H54 (cell line): ENCODE measurements at regions not wholly inside any gene's neighbourhood (a gene's known extent, or its start where the extent isn't known, plus 50 kb on each side); places are given as distances from the start of the nearest gene placed in this dataset.
A peak's percentile ranks its signal among the peaks of the same experiment; 100 is the strongest.
"Not testable (repeated sequence)": the region's sequence is repeated elsewhere in the genome, so short reads cannot be mapped to it uniquely, and the experiment has no call there.

Experiments
- DNase-seq: peaks from one replicate; pipeline ENCODE4 v3.0.0; 2011; ENCODE audit warnings: low spot score, mixed read lengths; ENCODE audit not compliant: insufficient read length
- FAIRE-seq: peaks from 3 replicates; lab custom pipeline; 2011; peaks lifted over from hg19 to GRCh38; lab: Jason Lieb, UNC
- POLR2A ChIP-seq: IDR thresholded peaks from 2 replicates; pipeline ENCODE4 v1.6.1; 2011; ENCODE audit warnings: low read depth, mild to moderate bottlenecking, low read length

DNA sequence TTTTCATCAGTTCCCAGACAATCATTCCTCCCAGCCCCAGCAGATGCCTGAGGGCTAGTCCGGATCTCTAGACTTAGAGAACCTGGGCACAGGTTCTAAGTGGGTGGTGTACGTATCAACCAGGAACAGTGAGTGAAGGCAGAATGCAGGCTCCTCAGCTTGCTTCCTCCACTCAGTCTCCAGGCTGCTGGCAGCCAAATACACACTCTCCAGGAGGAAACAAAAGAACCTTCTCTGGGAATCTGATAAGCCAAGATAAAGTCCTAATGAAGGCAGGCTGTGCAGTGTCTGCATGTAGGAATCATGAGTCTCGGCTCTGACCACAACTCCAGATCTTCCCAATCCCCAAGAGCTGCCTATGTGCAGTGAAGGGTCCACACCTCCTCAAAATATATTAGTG is 245.7 kb downstream of the SP3 start:
- no peak for TF ChIP-seq POLR2A
- FAIRE-seq: no peak
- no peak for DNase-seq

DNA sequence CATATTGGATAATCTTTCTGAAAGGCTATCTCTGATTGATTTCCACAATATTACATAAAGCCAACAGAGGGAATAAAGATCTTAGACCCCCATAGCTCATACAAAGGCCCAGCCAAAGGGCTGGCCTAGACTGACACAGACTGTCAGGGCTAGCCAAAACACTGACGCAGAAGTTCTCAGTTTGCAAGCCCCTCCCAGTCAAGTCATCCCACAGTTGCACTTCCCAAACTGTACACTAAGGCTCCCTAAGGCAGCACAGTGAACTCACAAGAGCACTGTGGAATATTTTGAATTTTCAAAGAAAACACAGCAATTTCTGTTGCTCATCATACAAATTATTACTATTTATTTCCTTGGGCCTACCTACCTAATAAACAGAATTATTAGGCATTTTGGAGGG is 244.9 kb downstream of the SP3 start:
- peak; percentile 6 for DNase-seq
- no peak for FAIRE-seq
- TF ChIP-seq POLR2A: no peak

DNA sequence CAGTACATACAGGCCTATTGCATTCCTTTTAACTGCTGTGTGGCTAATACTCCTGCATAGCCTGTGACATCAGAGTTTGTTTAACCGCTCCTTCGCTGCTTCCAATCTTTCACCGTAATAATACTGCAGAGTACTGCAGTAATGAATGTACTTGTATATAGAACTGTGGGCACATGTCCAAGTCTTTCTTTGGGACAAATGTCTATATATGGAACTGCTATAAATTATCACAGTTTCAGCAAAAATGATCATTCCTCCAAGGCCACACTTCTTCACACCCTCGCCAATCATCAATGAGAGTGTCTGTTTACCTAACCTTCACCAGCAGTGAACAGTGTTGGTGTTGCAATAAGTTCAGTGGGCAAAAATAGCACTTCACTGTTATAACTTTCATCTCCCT is 230.4 kb downstream of the SP3 start:
- no peak for FAIRE-seq
- DNase-seq: no peak
- TF ChIP-seq POLR2A: no peak

DNA sequence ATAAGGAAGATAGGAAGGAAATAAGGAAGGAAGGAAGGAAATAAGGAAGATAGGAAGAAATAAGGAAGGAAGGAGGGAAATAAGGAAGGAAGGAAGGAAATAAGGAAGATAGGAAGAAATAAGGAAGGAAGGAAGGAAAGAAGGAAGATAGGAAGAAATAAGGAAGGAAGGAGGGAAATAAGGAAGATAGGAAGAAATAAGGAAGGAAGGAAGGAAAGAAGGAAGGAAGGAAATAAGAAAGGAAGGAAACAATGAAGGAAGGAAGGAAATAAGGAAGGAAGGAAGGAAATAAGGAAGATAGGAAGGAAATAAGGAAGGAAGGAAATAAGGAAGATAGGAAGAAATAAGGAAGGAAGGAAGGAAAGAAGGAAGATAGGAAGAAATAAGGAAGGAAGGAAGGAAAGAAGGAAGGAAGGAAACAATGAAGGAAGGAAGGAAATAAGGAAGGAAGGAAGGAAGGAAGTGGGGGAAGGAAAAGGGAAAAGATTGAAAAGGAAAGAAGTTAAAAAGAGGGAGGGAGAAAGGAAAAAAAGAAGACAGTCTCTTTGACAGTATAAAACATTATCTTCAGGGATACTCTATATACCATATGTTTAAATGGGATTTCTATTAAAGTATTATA is 227.1 kb downstream of the SP3 start:
- not testable (repeated sequence) for FAIRE-seq

DNA sequence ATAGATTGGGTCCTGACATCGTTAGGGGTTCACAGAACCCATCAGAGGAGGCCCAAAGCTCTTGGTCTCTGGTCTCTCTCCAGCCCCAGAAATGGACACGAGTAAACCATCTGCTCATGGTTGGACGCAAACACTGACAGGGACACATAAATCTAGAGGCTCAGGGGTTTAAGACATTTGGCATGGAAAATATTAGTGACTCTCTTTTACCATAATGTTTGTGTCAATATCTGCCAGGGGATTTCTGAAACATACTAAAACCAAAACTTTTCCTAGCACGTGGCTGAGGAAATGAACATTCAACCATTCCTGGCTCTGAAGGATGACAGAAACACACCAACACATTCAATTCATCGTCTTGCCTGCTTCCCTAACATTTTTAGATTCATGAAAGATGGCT is 226.2 kb downstream of the SP3 start:
- TF ChIP-seq POLR2A: no peak
- DNase-seq: no peak
- no peak for FAIRE-seq

More for the DNA sequence above, 227.1 kb downstream of the SP3 start:
- DNase-seq: not testable (repeated sequence)

DNA sequence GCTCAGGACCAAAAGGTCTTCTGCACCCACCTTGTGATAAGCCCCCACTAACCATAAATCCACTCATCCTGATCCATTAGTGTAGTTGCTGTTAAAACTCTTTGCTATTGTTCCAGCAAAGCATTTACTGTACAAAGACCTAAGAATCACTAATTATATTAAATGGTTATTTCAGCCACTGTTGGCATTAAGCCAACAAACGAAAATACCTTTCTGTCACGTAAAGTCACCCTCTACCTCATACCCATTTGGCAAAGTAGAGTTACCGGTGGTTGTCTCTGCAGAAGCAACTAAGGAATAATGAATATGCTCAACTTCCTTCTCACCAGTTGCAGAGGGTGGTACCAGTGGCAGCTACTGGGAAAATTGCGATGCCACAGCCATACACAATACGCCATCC is 224.5 kb downstream of the SP3 start:
- TF ChIP-seq POLR2A: no peak
- no peak for DNase-seq

DNA sequence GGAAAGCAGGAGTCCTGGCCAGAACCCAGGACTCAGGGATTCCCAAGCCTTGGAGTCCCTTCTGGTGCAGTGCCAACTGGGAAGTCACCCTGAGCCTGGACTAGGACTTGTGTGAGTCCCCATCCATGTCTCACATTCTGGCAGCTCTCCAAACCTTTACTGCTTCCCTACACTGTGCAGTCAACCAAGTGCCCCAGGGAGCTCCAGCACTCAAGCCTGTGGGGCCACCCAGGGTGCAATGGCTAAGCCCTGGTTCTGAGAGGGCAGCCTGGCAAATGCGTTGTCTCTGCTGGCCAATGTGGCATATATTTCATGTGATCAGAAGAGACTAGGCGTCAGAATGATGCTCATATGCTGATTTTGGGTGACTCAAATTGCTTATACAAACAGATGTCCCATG is 223.4 kb downstream of the SP3 start:
- no peak for DNase-seq
- no peak for TF ChIP-seq POLR2A
- no peak for FAIRE-seq

More for the DNA sequence above, 224.5 kb downstream of the SP3 start:
- no peak for FAIRE-seq

DNA sequence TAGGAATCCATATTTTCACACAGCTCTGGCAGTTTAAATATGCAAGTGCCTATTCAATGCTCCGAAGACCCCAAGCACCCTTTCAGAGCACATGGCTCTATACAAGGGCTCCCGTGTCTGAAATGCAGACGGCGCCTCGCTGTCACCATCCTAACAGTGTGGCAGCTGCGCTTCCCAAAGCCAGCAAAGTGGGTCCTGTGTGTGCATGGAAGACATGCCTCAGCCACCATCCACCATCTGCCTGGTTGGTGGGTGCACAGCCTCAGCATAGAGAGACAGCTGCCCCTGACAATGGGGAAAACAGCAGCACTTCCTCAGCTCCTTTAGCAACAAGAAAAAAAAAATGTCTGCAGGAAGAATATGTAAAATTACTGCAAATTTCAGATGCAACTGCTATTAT is 218.1 kb downstream of the SP3 start:
- FAIRE-seq: no peak
- TF ChIP-seq POLR2A: no peak
- no peak for DNase-seq

DNA sequence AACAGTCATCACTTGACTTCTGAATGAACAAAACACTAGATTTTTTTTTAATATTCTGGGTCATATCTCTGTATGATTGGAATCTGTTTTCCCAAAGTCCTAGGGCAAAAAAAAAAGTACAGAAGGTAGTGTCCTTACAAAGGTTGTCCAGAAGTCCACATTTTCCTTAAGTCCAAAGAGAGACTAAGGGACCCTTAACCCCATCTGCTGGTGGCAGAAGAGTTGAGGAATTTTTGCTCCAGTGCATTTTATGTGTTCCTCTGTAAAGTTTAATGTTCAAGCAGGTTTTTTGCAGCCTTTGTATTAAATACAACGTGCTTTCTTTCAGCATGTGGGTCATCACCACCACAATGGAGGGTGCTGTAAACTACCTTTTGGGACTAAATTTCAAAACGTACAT is 215.9 kb downstream of the SP3 start:
- no peak for FAIRE-seq
- no peak for DNase-seq

DNA sequence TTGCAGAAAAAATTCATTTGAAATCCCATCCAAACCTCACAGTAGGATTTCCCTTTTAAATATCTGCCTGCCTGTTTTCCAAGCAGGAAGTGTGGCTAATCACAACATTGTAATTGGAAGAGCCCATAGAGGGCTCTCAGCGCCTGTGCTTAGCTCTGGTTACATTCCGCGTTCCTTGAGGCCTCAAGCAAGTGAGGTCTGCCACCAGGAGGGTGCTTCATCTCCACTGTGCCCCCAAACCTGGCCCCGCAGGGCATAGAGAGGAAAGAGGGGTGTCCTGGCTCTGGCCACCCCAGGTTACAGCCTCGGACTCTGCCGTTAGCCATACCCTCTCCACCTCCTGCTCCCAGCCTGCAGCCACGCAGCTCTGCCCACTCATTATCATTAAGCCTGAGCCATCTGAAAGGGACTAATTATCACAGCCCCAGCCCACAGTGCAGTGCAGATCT is 214.8 kb downstream of the SP3 start:
- FAIRE-seq: no peak
- no peak for TF ChIP-seq POLR2A
- no peak for DNase-seq

More for the DNA sequence above, 215.9 kb downstream of the SP3 start:
- no peak for TF ChIP-seq POLR2A

DNA sequence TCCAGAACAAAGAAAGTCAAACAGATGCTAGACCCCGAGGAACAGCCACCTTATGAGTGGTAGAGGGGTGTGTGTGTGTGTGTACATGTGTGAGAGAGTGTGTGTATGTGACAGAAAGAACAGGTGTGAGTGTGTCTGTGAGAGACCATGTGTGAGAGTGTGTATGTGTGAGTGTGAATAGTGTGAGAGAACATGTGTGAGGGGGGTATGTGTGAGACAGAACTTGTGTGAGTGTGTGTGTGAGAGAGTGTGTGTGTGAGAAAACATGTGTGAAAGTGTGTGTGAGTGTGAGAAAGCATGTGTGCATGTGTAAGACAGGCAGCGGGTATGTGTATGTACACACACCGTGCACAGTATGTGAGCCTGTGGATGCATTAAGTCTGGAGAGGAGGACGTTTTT is 214.3 kb downstream of the SP3 start:
- FAIRE-seq (no peak), DNase-seq (no peak)
- no peak for TF ChIP-seq POLR2A

DNA sequence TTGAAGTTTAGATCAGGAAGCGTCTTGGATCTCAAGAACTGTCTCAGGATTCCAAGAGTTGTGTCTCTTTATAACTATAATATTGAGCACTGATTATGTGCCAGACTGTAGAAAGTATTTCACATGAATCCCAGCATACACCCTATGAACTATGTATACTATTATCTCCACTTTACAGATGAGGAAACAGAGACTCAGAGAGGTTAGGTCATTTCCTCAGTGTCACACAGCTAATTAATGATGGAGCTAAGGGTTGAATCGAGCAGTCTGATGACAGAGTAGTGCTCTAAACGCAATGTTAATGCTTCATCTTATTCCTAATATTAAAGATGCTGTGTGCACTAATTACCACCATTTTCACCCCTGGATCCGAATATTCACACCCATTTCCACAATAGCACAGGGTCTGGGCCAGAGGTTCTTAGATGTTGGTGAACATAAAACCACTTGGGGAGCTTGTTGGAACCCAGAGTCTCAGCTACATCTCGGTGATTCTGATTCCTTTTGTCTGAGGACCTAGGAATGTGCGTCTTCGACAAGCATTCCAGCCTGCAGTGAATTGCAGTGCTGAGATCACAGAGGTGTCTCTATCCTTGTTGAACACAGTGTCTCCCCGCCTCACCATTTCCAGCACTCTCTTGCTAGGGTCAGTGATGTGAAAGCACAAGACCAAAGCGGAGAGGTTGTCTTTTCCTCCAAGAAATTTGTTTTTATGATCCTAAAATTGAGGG is 213.8 kb downstream of the SP3 start:
- DNase-seq (no peak), FAIRE-seq (no peak)
- TF ChIP-seq POLR2A: no peak

DNA sequence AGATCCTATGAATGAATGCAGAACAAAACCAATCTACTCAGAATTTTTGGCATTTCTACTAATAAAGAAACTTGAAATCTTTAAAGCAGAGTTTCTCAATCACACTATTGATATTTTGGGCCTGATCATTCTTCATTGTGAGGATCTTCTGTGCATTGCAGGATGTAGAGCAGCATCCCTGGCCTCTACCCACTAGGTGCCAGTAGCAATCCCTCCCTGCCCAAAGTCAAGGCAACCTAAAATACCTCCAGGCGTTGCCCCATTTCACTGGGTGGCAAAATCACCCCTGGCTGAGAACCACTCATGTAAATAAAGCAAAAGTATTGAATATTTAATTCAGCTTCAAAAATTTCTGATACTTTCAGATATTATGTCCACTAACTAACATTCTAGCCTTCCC is 213.0 kb downstream of the SP3 start:
- FAIRE-seq (no peak), DNase-seq (no peak)
- TF ChIP-seq POLR2A: no peak

DNA sequence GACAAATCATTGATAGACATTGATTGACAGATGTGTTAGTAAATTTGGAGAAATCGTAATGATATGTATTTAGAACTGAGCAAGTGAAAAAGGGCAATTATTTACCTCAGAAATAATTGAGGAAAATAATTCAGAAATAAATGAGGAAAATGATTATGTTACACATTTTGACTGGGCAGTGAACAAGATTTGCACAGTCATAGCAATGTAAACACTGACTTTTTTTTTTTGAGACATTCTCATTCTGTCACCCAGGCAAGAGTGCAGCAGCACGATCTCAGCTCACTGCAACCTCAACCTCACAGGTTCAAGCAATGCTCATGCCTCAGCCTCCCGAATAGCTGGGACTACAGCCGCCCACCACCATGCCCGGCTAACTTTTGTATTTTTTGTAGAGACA is 211.7 kb downstream of the SP3 start:
- FAIRE-seq (no peak), DNase-seq (no peak)
- TF ChIP-seq POLR2A: no peak

DNA sequence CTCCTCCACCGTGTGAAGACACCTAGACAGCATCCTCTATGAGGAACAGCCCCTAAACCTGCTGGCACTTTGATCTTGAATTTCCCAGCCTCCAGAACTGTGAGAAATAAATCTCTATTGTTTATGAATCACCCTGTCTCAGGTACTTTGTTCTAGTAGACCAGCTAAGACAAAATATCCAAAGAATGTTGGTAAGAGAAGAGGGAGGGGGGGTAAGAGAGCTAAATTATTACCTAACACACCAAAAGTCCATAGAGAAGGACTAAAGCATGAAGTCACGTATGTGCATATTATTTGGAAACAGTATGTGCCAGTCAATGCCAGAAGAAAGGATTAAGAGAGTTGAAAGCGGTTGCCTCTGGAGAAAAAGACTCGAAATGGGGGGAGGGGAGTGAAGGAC is 211.0 kb downstream of the SP3 start:
- FAIRE-seq: no peak

More for the DNA sequence above, 211.0 kb downstream of the SP3 start:
- no peak for DNase-seq
- no peak for TF ChIP-seq POLR2A
